Endothelial cell of umbilical vein (primary cell): ENCODE measurements at regions not wholly inside any gene's neighbourhood (a gene's known extent, or its start where the extent isn't known, plus 50 kb on each side); places are given as distances from the start of the nearest gene placed in this dataset.

ENCODE experiments used
- BruUV-seq: library from RNA; stranded (reverse); fragments of 400-500 nt; replicated peaks from 2 replicates; lab custom pipeline; 2021; lab: Mats Ljungman, UMichigan
- CTCF ChIA-PET: fragments of 300-600, 350-600 bp; sonication (Branson Sonifier 250); formaldehyde crosslinking; loops from one replicate; lab custom pipeline; 2021; ENCODE audit warnings: antibody characterized with exemption, inconsistent platforms; lab: Charles Lee
- POLR2A ChIA-PET: fragments of 300-600, 350-600 bp; sonication (Branson Sonifier 250); formaldehyde crosslinking; loops from one replicate; lab custom pipeline; 2021; ENCODE audit warnings: antibody characterized with exemption, inconsistent platforms; lab: Charles Lee
- DNase-seq: peaks from one replicate; pipeline ENCODE4 v3.0.0-alpha.2; 2011; ENCODE audit warnings: low read depth, low spot score
- FAIRE-seq: peaks from 2 replicates; lab custom pipeline; 2011; peaks lifted over from hg19 to GRCh38; lab: Jason Lieb, UNC
- H2AFZ ChIP-seq: 2 replicates; pipeline ENCODE4 v1.6.0; 2012; ENCODE audit warnings: low read depth, low read length, control low read depth, inconsistent platforms
- H3K27ac ChIP-seq: 2 replicates; pipeline ENCODE4 v1.5.1; 2011; ENCODE audit warnings: low read depth, mild to moderate bottlenecking, control low read depth, low read length, moderate library complexity; ENCODE audit not compliant: insufficient read depth
- H3K27me3 ChIP-seq, 2 experiments: 2 replicates each; pipeline versions ENCODE4 v1.6.0 to v1.6.1; 2011; ENCODE audit warnings: low read length in 2 of 2, mixed read lengths in 1 of 2; ENCODE audit not compliant: control insufficient read depth in 2 of 2, insufficient read depth in 2 of 2
- H3K36me3 ChIP-seq, 2 experiments: 2 replicates in 1 of 2; 3 replicates in 1 of 2; pipeline ENCODE4 v1.5.1; 2011; ENCODE audit warnings: low read length in 2 of 2, mild to moderate bottlenecking in 1 of 2, moderate library complexity in 1 of 2; ENCODE audit not compliant: control insufficient read depth in 2 of 2, insufficient read depth in 2 of 2; ENCODE audit errors: extremely low read depth in 1 of 2
- H3K4me1 ChIP-seq: 3 replicates; pipeline ENCODE4 v1.5.1; 2011; ENCODE audit warnings: mild to moderate bottlenecking, low read length; ENCODE audit not compliant: control insufficient read depth, insufficient read depth; ENCODE audit errors: extremely low read depth
- H3K4me2 ChIP-seq: 2 replicates; pipeline ENCODE4 v1.6.1; 2011; ENCODE audit warnings: low read length, control low read depth, mixed read lengths; ENCODE audit not compliant: insufficient read depth
- H3K4me3 ChIP-seq, 3 experiments: fragments of 200-600 bp in 1 of 3; sonication (generic), shearing (Covaris generic) in 1 of 3; replicated peaks in 1 of 3; 2 replicates each; pipeline ENCODE4 v1.5.1; 2011 to 2016; ENCODE audit warnings: control low read depth in 3 of 3, low read length in 3 of 3, mild to moderate bottlenecking in 2 of 3, inconsistent platforms in 1 of 3, low read depth in 1 of 3, moderate library complexity in 1 of 3; ENCODE audit not compliant: insufficient read depth in 1 of 3
- H3K79me2 ChIP-seq: 2 replicates; pipeline ENCODE4 v1.6.0; 2012; ENCODE audit warnings: low read length, inconsistent platforms; ENCODE audit not compliant: control insufficient read depth, insufficient read depth
- H3K9ac ChIP-seq: replicated peaks from 2 replicates; pipeline ENCODE3; 2011; ENCODE audit warnings: low read length, control low read depth; ENCODE audit not compliant: insufficient read depth; ENCODE audit errors: extremely low read depth
- H3K9me1 ChIP-seq: replicated peaks from 3 replicates; pipeline ENCODE4 v1.6.0; 2011; ENCODE audit warnings: mild to moderate bottlenecking, low read length; ENCODE audit not compliant: control insufficient read depth, insufficient read depth; ENCODE audit errors: extremely low read depth
- H3K9me3 ChIP-seq: replicated peaks from 2 replicates; pipeline ENCODE4 v1.5.1; 2012; ENCODE audit warnings: low read length, inconsistent platforms; ENCODE audit not compliant: control insufficient read depth, insufficient read depth
- H4K20me1 ChIP-seq: replicated peaks from 2 replicates; pipeline ENCODE3; 2011; ENCODE audit warnings: mild to moderate bottlenecking, low read length; ENCODE audit not compliant: control insufficient read depth, insufficient read depth; ENCODE audit errors: extremely low read depth
- EZH2 ChIP-seq: IDR thresholded peaks from 2 replicates; pipeline ENCODE4 v1.6.1; 2012; ENCODE audit warnings: borderline replicate concordance, low read depth, mild to moderate bottlenecking, moderate library complexity, low read length, inconsistent platforms; ENCODE audit not compliant: severe bottlenecking
- FOS ChIP-seq: IDR thresholded peaks from 2 replicates; pipeline ENCODE4 v1.6.1; 2011; ENCODE audit warnings: mild to moderate bottlenecking, low read length, moderate library complexity, borderline replicate concordance; ENCODE audit not compliant: insufficient read depth
- GATA2 ChIP-seq: IDR thresholded peaks from 2 replicates; pipeline ENCODE4 v1.7.0; 2011; ENCODE audit warnings: low read depth, mild to moderate bottlenecking, moderate library complexity, mixed read lengths, low read length; ENCODE audit not compliant: insufficient read length, insufficient read depth
- JUN ChIP-seq: IDR thresholded peaks from 2 replicates; pipeline ENCODE4 v1.6.1; 2011; ENCODE audit warnings: borderline replicate concordance, low read depth; ENCODE audit not compliant: insufficient read length, insufficient read depth
- MYC ChIP-seq: IDR thresholded peaks from one replicate; pipeline ENCODE4 v1.6.1; 2011; ENCODE audit warnings: mild to moderate bottlenecking, low read depth, low read length
- POLR2A ChIP-seq: IDR thresholded peaks from 2 replicates; pipeline ENCODE4 v1.6.1; 2012; ENCODE audit warnings: low read depth, mild to moderate bottlenecking, control low read depth, low read length
- POLR2AphosphoS5 ChIP-seq: IDR thresholded peaks from 2 replicates; pipeline ENCODE4 v1.6.1; 2012; ENCODE audit warnings: low read depth, mild to moderate bottlenecking, control low read depth, low read length, moderate library complexity; ENCODE audit not compliant: insufficient read depth
- dilution Hi-C: fragments of 300-500 bp; cut with MboI; formaldehyde crosslinking; loops from one replicate; pipeline ENCODE4 v1.15.0; 2019; ENCODE audit warnings: low sequenced_read_pairs; ENCODE audit not compliant: extremely low pct_ligation_motif_present
- intact Hi-C: fragments of 100-400 bp; cut with micrococcal nuclease; formaldehyde crosslinking; loops from one replicate; pipeline ENCODE4 v1.10.0; 2022
- TF ChIP-seq, protein P1 (sequence below), 2 donors: IDR thresholded peaks; 1 replicate in 1 of 2; 2 replicates in 1 of 2; pipeline ENCODE4 v1.5.1; 2011; ENCODE audit warnings: low read length in 2 of 2, mild to moderate bottlenecking in 2 of 2, moderate library complexity in 2 of 2, control low read depth in 1 of 2, inconsistent platforms in 1 of 2, low read depth in 1 of 2; ENCODE audit not compliant: insufficient read depth in 1 of 2; ENCODE audit errors: extremely low read depth in 1 of 2
- TF ChIP-seq, protein P2 (sequence below): IDR thresholded peaks from 2 replicates; pipeline ENCODE4 v1.6.1; 2011; ENCODE audit not compliant: insufficient read depth, insufficient read length

DNA sequence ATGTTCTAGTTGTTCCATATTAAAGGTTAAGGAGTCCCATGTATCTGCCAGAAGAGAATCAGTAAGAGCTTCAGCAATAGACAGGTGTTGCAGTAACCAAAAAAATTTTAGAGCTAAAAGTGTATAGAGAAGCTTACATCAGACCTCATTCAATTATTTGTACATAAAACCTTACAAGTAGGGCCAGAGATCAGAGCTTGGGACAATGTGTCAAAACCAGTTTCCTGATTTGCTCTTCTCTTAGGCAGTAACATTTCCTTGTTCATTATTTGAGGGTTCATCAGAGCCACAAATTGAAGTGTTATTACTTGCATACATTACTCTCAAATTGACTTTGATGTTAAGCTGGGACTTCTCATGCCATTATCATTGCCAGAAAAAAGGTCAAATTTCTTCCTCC lies 55.5 kb upstream of the ATXN7L3B start:
- no peaks in the 10 kb centered on the region for H3K27me3 ChIP-seq
- H3K4me1 ChIP-seq, result no peaks in the 10 kb centered on the region
- CTCF ChIA-PET, result no interaction called here
- no TSS peak for BruUV-seq
- dilution Hi-C loops (no loop called here), intact Hi-C loops (no loop called here)
- no peaks in the 10 kb centered on the region for H3K9me3 ChIP-seq
- no peaks in the 10 kb centered on the region for H3K9me1 ChIP-seq
- H2AFZ ChIP-seq, result no peak overlapping the region
- no peaks in the 10 kb centered on the region for H3K79me2 ChIP-seq
- DNase-seq, result no peak
- no peak for TF ChIP-seq POLR2A
- TF ChIP-seq MYC, result no peak
- TF ChIP-seq FOS, result no peak
- TF ChIP-seq, protein P1, sequence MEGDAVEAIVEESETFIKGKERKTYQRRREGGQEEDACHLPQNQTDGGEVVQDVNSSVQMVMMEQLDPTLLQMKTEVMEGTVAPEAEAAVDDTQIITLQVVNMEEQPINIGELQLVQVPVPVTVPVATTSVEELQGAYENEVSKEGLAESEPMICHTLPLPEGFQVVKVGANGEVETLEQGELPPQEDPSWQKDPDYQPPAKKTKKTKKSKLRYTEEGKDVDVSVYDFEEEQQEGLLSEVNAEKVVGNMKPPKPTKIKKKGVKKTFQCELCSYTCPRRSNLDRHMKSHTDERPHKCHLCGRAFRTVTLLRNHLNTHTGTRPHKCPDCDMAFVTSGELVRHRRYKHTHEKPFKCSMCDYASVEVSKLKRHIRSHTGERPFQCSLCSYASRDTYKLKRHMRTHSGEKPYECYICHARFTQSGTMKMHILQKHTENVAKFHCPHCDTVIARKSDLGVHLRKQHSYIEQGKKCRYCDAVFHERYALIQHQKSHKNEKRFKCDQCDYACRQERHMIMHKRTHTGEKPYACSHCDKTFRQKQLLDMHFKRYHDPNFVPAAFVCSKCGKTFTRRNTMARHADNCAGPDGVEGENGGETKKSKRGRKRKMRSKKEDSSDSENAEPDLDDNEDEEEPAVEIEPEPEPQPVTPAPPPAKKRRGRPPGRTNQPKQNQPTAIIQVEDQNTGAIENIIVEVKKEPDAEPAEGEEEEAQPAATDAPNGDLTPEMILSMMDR (IDR thresholded peaks at IDR 0.05; ENCODE audit: extremely low read depth in 1 of 2, insufficient read depth in 1 of 2, low read depth in 1 of 2, low read length in 2 of 2), result no peak
- no peak for TF ChIP-seq POLR2AphosphoS5
- TF ChIP-seq GATA2, result no peak
- H3K36me3 ChIP-seq, result no peaks in the 10 kb centered on the region
- H3K9ac ChIP-seq, result no peak overlapping the region
- POLR2A ChIA-PET, result no interaction called here
- no peak for FAIRE-seq
- H3K4me3 ChIP-seq, result no peak overlapping the region
- H3K27ac ChIP-seq, result no peak overlapping the region
- no peak overlapping the region for H3K4me2 ChIP-seq
- H4K20me1 ChIP-seq, result no peaks in the 10 kb centered on the region

DNA sequence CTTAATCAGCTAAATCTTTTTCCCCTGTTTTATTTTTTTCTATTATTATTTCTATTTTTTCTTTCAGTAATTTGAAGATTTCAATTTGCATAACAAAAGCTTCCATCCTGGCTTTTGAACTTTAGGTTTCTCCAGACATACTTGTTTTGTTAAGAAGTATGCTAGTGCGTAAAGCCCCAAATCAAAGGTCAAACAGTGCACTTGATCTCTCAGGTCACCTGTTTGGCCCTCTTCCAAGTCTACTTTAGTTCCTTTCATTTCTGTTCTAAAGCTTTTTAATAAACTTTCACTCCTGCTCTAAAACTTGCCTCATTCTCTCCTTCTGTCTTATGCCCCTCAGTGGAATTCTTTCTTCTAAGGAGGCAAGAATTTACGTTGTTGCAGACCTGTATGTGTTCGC lies 54.6 kb upstream of the ATXN7L3B start:
- H2AFZ ChIP-seq, result no peak overlapping the region
- TF ChIP-seq POLR2AphosphoS5, result no peak
- TF ChIP-seq MYC, result no peak
- TF ChIP-seq, protein P1 (IDR thresholded peaks at IDR 0.05; ENCODE audit: extremely low read depth in 1 of 2, insufficient read depth in 1 of 2, low read depth in 1 of 2, low read length in 2 of 2), result no peak
- TF ChIP-seq, protein P2, sequence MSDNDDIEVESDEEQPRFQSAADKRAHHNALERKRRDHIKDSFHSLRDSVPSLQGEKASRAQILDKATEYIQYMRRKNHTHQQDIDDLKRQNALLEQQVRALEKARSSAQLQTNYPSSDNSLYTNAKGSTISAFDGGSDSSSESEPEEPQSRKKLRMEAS, result no peak
- no peak for TF ChIP-seq FOS
- no peak for TF ChIP-seq POLR2A
- TF ChIP-seq JUN, result no peak
- no peak for TF ChIP-seq GATA2
- TF ChIP-seq EZH2, result no peak
- H3K9me3 ChIP-seq, result no peaks in the 10 kb centered on the region
- H3K9ac ChIP-seq, result no peak overlapping the region
- no peaks in the 10 kb centered on the region for H4K20me1 ChIP-seq
- intact Hi-C loops, result no loop called here
- H3K4me2 ChIP-seq, result no peak overlapping the region
- no peak overlapping the region for H3K27ac ChIP-seq
- dilution Hi-C loops, result no loop called here
- H3K4me3 ChIP-seq, result no peak overlapping the region
- FAIRE-seq (no peak), DNase-seq (no peak)
- BruUV-seq, result no TSS peak
- POLR2A ChIA-PET, result no interaction called here
- CTCF ChIA-PET, result no interaction called here
- no peaks in the 10 kb centered on the region for H3K27me3 ChIP-seq
- no peaks in the 10 kb centered on the region for H3K79me2 ChIP-seq
- no peaks in the 10 kb centered on the region for H3K36me3 ChIP-seq
- H3K9me1 ChIP-seq, result no peaks in the 10 kb centered on the region
- H3K4me1 ChIP-seq, result no peaks in the 10 kb centered on the region
